GM18909 (cell line): ENCODE measurements at regions not wholly inside any gene's neighbourhood (a gene's known extent, or its start where the extent isn't known, plus 50 kb on each side); places are given as distances from the start of the nearest gene placed in this dataset.

Experiments used
- ATAC-seq: cut with Tn5 transposase; IDR thresholded peaks from one replicate; pipeline ENCODE4 v1.9.1; 2021; ENCODE audit warnings: mild to moderate bottlenecking; ENCODE audit not compliant: unreplicated experiment, poor library complexity

DNA sequence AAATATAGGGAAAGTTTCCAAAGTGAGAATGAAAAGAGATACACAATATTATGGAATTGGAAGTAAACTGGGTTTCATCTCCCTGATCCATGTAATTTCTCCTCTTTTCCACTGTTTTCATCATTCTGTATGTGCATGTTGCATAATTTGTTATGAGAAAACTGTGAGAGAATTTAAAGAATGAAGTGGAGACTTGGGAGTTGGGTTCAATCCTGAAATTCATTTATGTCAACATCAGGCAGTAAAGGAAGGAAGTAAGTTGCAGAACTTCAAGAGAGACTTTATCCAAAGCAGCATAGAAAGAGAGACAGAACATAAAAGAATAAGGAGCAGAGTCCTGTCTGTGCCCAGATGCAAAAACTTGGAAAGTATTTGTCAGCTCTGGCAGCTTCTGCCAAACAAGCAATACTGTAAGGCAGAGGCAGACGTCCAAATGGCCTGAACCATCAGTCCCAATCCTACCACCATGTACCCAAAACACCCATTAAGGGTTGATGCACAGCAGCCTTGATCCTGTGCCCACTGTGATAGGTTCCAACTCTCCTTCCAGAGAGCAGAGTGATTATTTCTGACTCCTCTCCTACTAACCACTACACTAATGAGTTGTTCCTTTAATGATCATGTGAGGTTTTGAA, 425.3 kb upstream of the CDH6 start:
- no peak for ATAC-seq

DNA sequence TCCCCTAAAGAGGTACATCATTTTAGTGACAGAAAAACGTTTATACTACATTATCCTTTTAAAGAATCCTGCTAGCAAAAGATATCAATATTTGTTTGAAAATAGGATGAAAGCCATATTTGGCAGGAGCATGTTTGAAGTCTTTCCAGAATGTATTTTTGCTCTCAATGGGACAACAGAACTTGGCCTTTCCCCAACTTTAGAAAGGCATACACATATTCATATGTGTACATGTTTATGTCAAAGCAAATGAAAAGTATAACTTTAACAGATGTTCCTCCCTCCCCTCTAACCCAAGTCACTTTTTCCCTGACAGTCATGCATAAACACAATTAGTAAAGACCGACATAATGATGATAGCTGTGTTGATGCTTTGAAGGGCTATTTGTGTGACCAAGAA, 427.8 kb upstream of the CDH6 start:
- no peak for ATAC-seq

DNA sequence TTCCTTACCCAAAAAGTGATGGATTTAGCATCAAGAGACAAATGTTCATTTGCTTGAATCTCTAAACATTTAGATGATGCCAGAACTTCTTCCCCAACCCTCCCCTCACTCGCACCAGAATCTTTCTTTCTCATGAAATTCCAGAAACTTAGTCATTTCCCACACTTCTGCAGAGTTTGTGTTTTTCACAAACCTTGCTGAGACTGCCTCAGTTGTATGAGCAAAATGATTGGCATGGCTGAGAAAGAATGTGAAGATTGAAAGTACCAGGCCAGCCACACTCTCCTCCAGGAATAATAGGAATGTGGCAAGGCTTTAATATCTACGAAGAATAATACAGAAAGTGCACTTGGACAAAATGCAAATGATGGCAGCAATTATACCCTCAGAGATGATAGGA, 428.3 kb upstream of the CDH6 start:
- no peak for ATAC-seq

DNA sequence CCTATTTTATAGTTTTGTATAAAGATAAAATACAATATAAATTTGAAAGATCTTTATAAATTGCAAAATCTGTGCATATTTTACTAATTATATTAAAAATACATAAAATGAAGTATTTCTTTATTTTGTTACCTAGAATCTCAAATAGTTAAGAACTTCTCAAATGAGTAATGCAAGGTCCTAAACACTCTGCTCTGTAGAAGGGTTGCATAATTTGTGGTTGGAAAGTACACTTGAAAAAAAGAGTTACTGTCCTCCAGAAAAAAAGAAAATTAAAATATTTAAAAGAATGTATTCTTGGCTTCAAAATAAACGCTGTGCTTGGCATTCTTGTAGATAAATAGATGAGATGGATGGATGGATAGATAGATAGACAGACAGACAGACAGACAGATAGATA, 428.8 kb upstream of the CDH6 start:
- no peak for ATAC-seq

DNA sequence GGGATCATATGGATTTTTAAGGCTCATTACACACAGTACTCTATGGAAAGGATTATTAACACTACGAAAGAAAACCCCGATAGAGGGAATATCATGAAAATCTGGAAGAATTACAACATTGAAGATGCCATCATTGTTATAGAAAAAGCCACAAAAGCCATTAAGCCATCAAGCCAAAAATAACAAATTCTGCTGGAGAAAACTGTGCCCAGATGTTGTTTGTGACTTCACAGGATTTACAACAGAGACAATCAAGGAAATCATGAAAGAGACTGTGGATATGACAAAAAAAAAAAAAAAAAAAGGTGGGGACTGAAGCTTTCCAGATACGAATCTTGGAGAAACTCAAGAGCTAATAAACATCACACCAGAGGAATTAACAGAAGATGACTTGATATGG, 433.8 kb upstream of the CDH6 start:
- ATAC-seq, result no peak

DNA sequence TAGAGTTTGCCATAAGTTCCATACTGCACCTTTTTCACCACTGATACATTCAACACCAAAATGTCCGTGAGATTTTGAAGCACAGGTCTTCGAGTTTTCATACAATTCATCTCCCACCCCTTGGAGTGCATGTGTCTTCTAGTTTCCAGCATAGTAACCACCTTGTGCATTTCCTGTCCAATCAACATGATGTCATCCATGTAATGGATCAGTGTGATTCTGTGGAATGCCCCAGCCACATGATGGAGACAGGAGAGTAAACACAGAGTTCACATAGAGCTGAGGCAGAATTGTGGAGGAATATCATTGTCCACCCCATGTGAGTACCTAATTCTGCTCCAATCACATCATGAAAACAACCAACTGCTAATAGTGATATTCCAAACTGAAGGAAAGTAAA, 441.5 kb upstream of the CDH6 start:
- ATAC-seq, result no peak

DNA sequence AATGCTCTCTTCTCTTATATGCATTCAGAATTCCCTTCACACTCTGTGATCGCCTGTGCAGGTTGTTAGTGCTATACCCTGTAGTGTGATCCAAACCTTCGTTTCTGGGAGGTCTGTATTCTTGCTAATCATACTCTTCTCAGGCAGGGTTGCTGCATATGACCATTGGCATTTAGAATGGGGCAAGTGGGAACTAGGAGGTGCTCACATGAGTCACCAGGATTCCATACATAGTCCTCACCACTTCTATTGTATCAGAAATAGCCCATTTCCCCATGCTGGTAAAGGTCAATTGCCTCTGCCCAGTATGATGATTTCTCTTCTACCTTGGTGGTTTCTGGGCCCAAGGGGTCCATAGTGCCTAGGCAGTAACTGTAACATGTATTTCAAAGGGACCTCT, 443.5 kb upstream of the CDH6 start:
- ATAC-seq, result no peak

DNA sequence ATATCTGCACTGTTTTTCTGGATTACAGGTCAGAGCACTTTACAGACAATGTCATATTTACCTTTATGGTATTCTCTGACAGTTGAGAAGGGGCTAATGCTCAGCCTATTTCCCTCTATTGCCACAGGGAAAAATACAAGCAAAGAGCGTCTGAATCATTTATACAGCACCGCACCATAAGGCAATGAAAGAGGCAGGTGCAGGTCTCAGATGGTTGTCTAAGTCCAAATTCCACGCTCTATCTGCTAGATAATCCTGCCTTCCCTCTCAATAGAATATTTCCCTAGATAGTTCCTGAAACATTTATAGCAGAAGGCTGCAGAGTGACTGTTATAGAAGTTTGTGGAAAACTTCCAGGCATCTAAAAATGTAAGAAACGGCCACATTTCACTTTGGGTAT, 446.1 kb upstream of the CDH6 start:
- no peak for ATAC-seq

DNA sequence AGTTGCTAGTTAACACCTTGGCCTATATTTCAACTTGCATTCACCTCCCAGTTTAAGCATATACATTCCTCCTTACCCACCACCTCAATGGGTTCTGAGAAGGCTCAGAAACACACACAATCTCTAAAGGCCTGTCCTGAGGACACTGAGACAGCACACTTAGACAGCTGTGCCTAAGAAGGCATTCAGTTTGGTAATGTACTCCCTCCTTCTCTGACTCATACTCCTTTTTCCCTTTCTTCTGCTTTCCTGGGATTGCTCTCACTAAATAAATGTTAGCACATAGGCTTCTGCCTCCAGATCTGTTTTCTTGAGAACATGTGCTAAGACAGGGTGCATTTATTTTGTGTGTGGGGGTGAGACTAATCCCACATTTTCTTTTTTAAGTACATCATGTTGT, 456.8 kb upstream of the CDH6 start:
- ATAC-seq, result no peak

DNA sequence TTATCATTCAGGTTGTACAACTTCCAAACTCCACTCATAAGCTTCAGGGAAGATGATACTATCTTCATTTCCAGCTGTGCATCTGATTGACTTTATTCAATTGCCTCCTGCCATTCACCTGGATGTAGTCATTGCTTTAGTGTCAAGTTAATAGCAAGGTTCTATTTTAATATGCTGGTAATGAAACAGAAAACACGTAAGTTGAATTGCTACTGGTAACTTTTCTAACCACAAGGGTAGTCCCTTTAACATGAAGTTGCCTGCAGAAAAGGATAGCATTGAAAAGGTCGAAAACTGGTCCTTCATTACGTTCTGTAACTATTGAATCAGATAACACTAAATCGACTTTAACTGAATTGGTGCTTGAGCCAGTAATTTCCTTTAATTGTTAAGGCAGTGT, 459.4 kb upstream of the CDH6 start:
- no peak for ATAC-seq

DNA sequence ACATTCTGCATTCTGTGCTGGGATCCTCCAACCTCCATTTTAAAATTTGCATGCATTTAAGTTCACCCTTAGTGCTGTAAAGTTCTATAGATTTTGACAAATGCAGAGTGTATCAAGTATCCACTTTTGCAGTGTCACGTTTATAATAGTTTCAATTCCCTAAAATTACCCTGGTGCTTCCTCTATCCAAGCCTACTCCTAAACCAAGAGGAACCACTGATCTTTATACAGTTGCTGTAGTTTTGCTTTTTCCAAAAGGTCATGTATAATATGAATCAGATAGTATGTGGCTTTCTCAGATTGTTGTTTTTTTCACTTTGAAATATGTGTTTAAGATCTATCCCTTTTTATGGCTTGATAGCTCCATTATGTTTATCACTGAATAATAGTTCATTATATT, 468.4 kb upstream of the CDH6 start:
- no peak for ATAC-seq

DNA sequence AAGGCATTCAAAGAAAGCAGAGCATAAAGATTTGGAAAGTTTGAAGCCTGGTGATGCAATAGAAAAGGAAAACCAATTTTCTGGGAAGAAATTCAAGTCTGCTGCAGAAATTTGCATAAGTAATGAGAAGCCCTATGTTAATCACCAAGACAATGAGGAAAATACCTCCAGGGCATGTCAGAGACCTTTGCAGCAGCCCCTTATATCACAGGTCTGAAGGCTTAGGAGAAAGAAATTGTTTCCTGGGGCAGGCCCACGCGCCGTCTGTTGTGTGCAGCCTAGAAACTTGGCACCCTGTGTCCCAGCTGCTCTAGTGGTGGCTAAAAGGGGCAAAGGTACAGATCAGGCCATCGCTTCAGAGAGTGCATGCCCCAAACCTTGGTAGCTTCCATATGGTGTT, 495.3 kb upstream of the CDH6 start:
- no peak for ATAC-seq

DNA sequence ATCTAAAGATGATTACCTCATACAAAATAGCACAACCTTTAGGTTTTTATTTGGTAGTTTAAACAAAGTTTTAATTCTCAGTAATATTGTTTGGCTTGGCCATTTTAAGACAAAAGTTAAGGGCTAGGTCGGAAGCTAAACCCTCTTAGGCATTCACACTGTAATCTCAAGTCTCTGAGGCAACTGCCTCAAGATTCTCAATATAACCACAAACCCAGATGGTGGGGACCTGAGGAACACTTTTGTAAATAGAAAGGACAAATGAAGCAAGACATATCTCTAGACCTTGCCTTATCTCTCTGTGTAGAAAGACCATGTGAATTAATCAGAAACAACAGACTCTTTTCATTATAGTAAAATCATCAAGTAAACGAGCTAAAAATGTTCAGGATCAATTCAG, 500.2 kb upstream of the CDH6 start:
- ATAC-seq, result no peak

DNA sequence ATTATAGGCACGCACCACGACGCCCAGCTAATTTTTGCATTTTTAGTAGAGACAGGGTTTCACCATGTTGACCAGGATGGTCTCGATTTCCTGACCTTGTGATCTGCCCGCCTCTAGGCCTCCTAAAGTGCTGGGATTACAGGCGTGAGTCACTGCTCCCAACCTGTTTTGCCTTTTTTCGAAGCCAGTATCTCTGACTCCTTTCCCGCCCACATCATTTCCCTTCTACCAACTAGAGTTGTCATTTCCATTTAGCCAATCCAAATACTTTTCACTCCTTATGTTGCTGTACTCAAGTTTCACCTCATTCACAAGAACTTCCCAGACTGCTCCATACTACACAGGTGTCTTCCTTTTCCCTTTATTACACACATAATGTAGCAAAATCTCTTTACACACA, 502.6 kb upstream of the CDH6 start:
- no peak for ATAC-seq

DNA sequence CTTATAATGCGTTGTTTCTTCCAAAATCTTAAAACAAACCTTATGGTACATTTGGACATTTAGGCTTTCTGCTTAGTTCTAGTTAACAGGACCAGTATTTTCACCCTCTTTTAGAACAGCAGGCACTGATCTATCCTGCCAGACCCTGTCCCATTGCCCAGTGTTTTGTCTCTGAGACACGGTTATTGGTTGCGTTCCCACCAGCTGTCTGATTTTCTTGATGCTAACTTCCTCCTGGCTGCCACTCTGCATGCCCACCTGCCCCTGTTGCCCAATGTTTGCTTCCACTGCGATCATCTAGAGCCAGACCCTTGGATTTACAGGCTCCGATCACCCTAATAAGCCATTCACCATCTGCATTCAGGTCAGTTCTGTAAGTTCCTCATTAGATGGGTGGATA, 506.0 kb upstream of the CDH6 start:
- no peak for ATAC-seq

DNA sequence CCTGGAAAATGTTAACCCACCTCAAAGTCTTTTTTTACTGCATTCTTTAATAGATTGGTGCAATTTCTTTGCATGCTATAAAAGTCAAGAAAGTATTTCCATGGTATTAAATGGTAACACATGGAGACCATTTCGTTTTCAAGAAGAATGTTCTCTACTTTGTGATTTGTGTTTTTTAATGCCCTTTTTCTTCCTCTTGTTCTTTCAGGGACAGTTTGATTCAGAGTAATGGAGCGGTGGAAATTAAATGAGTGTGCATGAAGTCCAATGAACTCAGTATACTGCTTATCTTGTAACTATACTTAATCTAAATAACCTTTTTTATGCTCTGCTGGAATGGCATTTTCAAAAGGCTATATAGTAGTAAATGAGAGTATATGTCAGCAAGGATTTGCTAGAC, 507.0 kb upstream of the CDH6 start:
- no peak for ATAC-seq

DNA sequence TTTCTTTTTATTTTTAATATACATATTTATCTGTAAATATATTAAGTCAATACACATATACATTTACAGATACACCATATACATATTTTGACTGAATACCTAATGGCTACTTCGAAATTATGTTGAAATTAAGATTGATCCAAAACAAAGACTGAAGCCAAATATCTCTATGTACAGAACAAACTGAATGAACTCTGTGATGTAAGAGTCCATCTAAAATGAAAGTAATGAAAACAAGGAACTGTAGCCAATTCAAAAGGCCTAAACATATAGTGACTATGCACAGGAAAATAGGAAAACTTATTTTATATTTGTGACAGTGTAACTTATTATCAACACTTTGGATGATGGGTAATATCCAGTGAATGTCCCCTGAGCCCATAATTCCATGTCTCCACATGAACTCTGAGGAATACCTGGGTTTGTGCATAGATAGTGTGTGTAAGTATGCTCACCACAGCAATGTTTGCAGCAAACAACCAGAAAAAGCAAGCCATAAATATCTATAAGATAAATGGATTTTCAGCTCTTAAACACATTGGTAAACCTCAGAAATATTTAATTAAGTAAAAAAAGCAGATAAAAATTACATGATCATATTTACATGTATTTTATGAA, 517.2 kb upstream of the CDH6 start:
- ATAC-seq, result no peak

DNA sequence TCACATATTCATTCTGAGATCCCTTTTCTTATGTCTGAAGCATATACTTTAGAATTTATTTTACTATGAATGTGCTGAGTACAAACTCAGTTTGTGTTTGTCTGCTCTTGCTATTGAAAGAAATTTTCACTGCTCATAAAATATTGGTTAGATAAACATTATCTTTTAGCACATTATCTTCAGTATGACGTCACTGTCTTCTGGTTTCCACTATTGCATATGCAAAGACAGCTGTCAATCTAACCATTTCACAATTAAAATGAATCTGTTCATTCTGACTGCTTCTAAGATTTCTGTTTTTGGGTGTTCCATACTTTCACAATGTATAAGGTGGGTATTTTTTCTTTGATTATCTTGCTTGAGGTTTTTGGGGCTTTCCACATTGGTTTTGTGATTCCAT, 526.2 kb upstream of the CDH6 start:
- ATAC-seq, result no peak

DNA sequence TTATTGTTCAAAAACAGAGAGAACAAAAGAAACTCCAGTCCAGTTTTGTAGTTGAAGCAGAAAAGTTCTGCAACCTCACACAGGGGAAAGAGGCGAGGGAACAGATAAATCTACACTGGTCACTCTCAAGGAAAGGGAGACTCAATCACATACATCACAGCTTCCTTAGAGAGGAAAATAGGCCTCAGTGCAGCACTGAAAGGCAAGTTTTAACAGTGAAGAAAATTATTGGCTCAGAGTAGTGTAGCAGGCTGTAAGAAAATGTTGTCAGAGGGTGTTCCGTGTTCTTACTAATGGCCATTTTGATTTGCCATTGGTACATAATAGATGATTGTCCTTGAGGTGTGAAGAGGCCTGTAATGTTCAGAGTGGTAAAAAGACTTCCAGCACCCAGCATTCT, 530.0 kb upstream of the CDH6 start:
- ATAC-seq, result no peak

DNA sequence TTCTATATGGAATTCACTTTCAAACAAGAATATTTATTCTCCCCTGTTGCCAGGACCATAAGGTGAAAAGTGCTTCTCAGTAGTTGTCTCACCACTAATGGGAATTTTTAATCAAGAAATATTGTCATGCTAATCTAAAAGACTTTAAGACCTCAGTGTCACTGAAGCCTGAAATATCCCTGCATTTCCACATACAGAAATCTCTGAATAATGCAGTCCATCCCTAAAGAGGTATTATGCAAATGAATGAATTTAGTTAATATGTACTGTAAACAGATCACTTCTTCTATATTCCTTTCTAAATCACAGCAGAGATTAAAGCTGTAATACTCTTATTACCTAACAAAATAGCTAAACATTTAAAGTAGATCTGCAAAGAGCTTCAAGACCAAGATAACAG, 531.1 kb upstream of the CDH6 start:
- ATAC-seq, result no peak

DNA sequence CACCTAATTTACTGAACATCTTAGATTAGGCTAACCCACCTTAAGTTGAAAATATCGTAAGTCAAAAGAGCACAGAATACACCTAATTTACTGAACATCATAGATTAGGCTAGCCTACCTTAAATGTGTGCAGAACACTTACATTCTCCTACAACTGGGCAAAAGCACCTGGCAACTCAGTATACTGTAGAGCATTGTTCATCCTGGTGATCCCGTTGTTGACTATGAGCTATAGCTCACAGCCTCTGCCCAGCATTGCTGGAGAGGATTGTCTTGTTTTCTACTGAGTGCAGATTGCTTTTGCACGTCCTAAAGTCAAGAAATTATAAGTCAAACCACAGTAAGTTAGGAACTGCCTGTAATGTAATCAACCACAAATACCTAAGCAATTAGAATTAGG, 531.8 kb upstream of the CDH6 start:
- no peak for ATAC-seq

DNA sequence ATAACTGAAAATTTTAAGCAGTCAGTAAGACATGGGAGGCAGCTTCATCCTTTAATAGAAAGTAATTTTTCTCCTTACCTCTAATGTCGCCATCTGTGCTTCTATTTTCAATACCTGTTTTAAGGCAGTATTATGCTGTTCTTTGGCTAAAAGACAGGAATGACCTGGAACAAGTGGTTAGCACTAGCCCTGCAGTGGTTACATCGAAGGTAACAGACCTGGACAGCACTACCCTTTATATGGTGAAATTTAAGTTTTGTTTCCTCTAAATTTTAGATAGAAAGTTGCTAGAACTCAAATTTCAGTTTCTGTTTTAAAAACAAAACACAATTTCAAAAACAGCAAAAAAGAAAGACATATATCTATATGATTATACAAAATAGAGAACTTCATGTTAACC, 534.1 kb upstream of the CDH6 start:
- no peak for ATAC-seq

DNA sequence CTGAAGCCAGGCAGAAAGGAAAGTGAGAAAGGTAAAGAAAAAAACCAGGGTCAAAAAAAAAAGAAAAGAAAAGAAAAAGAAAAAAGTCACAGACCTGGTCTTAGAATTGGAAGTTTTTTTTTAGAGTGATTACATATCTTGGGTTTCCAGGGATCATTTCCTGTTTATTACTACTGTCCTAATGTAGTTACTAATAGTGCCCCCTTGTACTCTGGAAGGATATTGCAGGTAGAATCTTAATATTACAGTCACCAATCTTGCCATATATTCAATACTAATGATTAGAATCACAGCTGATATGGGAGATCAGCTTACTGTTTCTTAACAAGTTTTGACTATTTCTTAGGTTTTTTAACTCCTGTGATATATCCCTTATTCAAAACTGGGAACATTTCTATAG, 543.2 kb upstream of the CDH6 start:
- ATAC-seq, result no peak
